B cell (primary cell): ENCODE measurements at regions not wholly inside any gene's neighbourhood (a gene's known extent, or its start where the extent isn't known, plus 50 kb on each side); places are given as distances from the start of the nearest gene placed in this dataset.

ENCODE experiments used
- ATAC-seq: fragments of 200-7000 bp; cut with Tn5 transposase; one replicate; pipeline ENCODE4 v1.10.0; 2021; ENCODE audit warnings: low read depth, mild to moderate bottlenecking, moderate number of reproducible peaks, moderate library complexity
- CTCF ChIA-PET: fragments of 350-600 bp; sonication (Branson Sonifier 250); formaldehyde crosslinking; loops from one replicate; lab custom pipeline; 2021; ENCODE audit warnings: antibody characterized with exemption, inconsistent platforms; lab: Charles Lee
- POLR2A ChIA-PET: fragments of 350-600 bp; sonication (Branson Sonifier 250); formaldehyde crosslinking; loops from one replicate; lab custom pipeline; 2021; ENCODE audit warnings: antibody characterized with exemption; lab: Charles Lee
- DNase-seq: peaks from one replicate; pipeline ENCODE4 v3.0.0; 2013
- H2AFZ ChIP-seq: 2 replicates; pipeline ENCODE4 v1.6.1; 2012; ENCODE audit warnings: mild to moderate bottlenecking, low read depth, low read length; ENCODE audit not compliant: insufficient read depth, poor library complexity, severe bottlenecking
- H3K27ac ChIP-seq, 2 donors: 1 replicate in 1 of 2; 2 replicates in 1 of 2; pipeline ENCODE4 v1.5.1; 2012 to 2013; ENCODE audit warnings: low read length in 2 of 2, mild to moderate bottlenecking in 2 of 2, moderate library complexity in 1 of 2
- H3K27me3 ChIP-seq, 4 experiments: fragments of 200-600 bp in 1 of 4; sonication (generic) in 1 of 4; replicated peaks in 1 of 4; 1 replicate in 2 of 4; 2 replicates in 2 of 4; pipeline versions ENCODE4 v1.6.1 to v1.7.0; 2013 to 2016; ENCODE audit warnings: low read length in 3 of 4, mild to moderate bottlenecking in 2 of 4, mixed read lengths in 1 of 4, moderate library complexity in 1 of 4; ENCODE audit not compliant: insufficient read depth in 4 of 4, control insufficient read depth in 3 of 4; ENCODE audit errors: control extremely low read depth in 1 of 4
- H3K36me3 ChIP-seq, 2 experiments: replicated peaks in 1 of 2; 1 replicate in 1 of 2; 2 replicates in 1 of 2; pipeline versions ENCODE4 v1.6.1 to v1.7.1; 2013; ENCODE audit warnings: low read length in 1 of 2; ENCODE audit not compliant: insufficient read depth in 2 of 2, control insufficient read depth in 1 of 2; ENCODE audit errors: control extremely low read depth in 1 of 2, extremely low read depth in 1 of 2
- H3K4me1 ChIP-seq, 2 donors: fragments of 200-600 bp in 1 of 2; sonication (generic) in 1 of 2; 1 replicate in 1 of 2; 2 replicates in 1 of 2; pipeline versions ENCODE4 v1.5.1 to v1.6.1; 2013 to 2017; ENCODE audit warnings: low read length in 2 of 2; ENCODE audit not compliant: control insufficient read depth in 2 of 2, insufficient read depth in 2 of 2
- H3K4me2 ChIP-seq: replicated peaks from 2 replicates; pipeline ENCODE3; 2012; ENCODE audit warnings: mild to moderate bottlenecking, low read depth, low read length; ENCODE audit not compliant: poor library complexity, severe bottlenecking
- H3K4me3 ChIP-seq, 5 experiments: fragments of 200-600 bp in 1 of 5; sonication (generic) in 1 of 5; 1 replicate in 3 of 5; 2 replicates in 2 of 5; pipeline versions ENCODE4 v1.5.1 to v1.7.0; 2011 to 2016; ENCODE audit warnings: low read length in 4 of 5, mild to moderate bottlenecking in 4 of 5, low read depth in 2 of 5, control low read depth in 1 of 5, moderate library complexity in 1 of 5; ENCODE audit not compliant: insufficient read depth in 1 of 5; ENCODE audit errors: control extremely low read depth in 1 of 5, extremely low read depth in 1 of 5
- H3K79me2 ChIP-seq: fragments of 200-600 bp; sonication (generic); one replicate; pipeline ENCODE4 v1.6.0; 2016; ENCODE audit warnings: low read length; ENCODE audit not compliant: control insufficient read depth, insufficient read depth
- H3K9ac ChIP-seq: fragments of 200-600 bp; sonication (generic); 2 replicates; pipeline ENCODE4 v1.6.1; 2017; ENCODE audit warnings: mild to moderate bottlenecking, low read length, moderate library complexity
- H3K9me3 ChIP-seq, 3 donors: one replicate each; pipeline versions ENCODE4 v1.6.1 to v1.7.1; 2013; ENCODE audit warnings: low read length in 2 of 3; ENCODE audit not compliant: control insufficient read depth in 2 of 3, insufficient read depth in 1 of 3; ENCODE audit errors: control extremely low read depth in 1 of 3
- H4K20me1 ChIP-seq: 2 replicates; pipeline ENCODE4 v1.6.0; 2012; ENCODE audit warnings: mild to moderate bottlenecking, low read length; ENCODE audit not compliant: insufficient read depth, control insufficient read depth, poor library complexity, severe bottlenecking
- H3K27ac Mint-ChIP-seq: one replicate; pipeline ENCODE4 v1.8.0; 2021; ENCODE audit warnings: mixed read lengths
- H3K27me3 Mint-ChIP-seq: one replicate; pipeline ENCODE4 v1.8.0; 2021; ENCODE audit warnings: mixed read lengths
- H3K4me1 Mint-ChIP-seq: one replicate; pipeline ENCODE4 v1.8.0; 2021; ENCODE audit warnings: mixed read lengths
- H3K4me3 Mint-ChIP-seq: one replicate; pipeline ENCODE4 v1.8.0; 2021; ENCODE audit warnings: mixed read lengths
- H3K9me3 Mint-ChIP-seq: one replicate; pipeline ENCODE4 v1.8.0; 2022; ENCODE audit warnings: mixed read lengths; ENCODE audit not compliant: insufficient read depth
- EZH2 ChIP-seq: IDR thresholded peaks from 2 replicates; pipeline ENCODE4 v1.6.1; 2012; ENCODE audit warnings: borderline replicate concordance, low read depth, mild to moderate bottlenecking, moderate library complexity, low read length; ENCODE audit not compliant: insufficient read depth, poor library complexity, severe bottlenecking
- WGBS: methylation state at CpG from one replicate; pipeline ENCODE4 v1.1.5; 2013; ENCODE audit warnings: missing lambda C conversion rate; ENCODE audit not compliant: insufficient coverage; 5-methylcytosine and 5-hydroxymethylcytosine counted together
- intact Hi-C: fragments of 100-400 bp; cut with micrococcal nuclease; formaldehyde crosslinking; loops from one replicate; pipeline ENCODE4 v1.10.0; 2022
- TF ChIP-seq, protein P1 (sequence below): fragments of 200-600 bp; IDR thresholded peaks from one replicate; pipeline ENCODE4 v1.8.0; 2022; ENCODE audit warnings: antibody characterized with exemption, mild to moderate bottlenecking

DNA sequence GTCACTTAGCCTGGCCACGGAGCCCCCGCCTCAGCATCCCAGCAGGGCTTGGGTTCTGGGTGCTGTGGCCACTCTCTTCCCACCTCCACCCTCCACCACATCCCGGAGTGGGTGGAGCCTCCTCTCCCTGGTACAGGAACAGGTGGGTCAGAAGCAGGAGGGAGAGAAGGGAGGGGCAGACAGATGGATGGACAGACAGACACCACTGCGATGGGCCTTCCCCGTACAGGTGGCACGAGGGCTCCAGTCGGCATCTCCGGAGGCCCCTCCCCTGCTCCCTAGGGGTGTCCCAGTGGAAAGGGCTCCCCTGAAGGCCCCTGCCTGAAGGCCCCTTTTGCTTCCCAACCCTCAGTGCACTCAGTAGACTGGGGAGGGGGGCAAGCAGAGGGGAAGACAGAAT lies 96.9 kb upstream of the TARDBP start:
- H3K27me3 Mint-ChIP-seq: peaks cover 8% of the 10 kb centered on the region
- no peak overlapping the region for H3K27ac ChIP-seq
- intact Hi-C loops: no loop called here
- DNase-seq (no peak), ATAC-seq (no peak)
- POLR2A ChIA-PET: no interaction called here
- no peak overlapping the region for H3K4me3 ChIP-seq
- no peaks in the 10 kb centered on the region for H4K20me1 ChIP-seq
- H3K9me3 ChIP-seq: no peaks in the 10 kb centered on the region
- WGBS: no CpG with 5 or more reads among the region's 8 CpGs
- CTCF ChIA-PET: no interaction called here
- no peaks in the 10 kb centered on the region for H3K27me3 ChIP-seq
- no peaks in the 10 kb centered on the region for H3K36me3 ChIP-seq
- peaks cover 6 to 11% of the 10 kb centered on the region in 2 donors for H3K4me1 ChIP-seq
- no peaks in the 10 kb centered on the region for H3K79me2 ChIP-seq
- H3K9me3 Mint-ChIP-seq: no peaks in the 10 kb centered on the region
- no peak for TF ChIP-seq EZH2
- TF ChIP-seq, protein P1, sequence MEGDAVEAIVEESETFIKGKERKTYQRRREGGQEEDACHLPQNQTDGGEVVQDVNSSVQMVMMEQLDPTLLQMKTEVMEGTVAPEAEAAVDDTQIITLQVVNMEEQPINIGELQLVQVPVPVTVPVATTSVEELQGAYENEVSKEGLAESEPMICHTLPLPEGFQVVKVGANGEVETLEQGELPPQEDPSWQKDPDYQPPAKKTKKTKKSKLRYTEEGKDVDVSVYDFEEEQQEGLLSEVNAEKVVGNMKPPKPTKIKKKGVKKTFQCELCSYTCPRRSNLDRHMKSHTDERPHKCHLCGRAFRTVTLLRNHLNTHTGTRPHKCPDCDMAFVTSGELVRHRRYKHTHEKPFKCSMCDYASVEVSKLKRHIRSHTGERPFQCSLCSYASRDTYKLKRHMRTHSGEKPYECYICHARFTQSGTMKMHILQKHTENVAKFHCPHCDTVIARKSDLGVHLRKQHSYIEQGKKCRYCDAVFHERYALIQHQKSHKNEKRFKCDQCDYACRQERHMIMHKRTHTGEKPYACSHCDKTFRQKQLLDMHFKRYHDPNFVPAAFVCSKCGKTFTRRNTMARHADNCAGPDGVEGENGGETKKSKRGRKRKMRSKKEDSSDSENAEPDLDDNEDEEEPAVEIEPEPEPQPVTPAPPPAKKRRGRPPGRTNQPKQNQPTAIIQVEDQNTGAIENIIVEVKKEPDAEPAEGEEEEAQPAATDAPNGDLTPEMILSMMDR: no peak
- no peak overlapping the region for H3K4me3 Mint-ChIP-seq
- no peak overlapping the region for H3K9ac ChIP-seq
- H3K27ac Mint-ChIP-seq: no peak overlapping the region
- peaks cover 13% of the 10 kb centered on the region for H3K4me1 Mint-ChIP-seq
- no peak overlapping the region for H2AFZ ChIP-seq
- no peak overlapping the region for H3K4me2 ChIP-seq

GRCh38 chr1:10916311-10916710 lies 96.1 kb upstream of the TARDBP start:
- Mint-ChIP-seq H3K4me1 (peaks cover 13% of the 10 kb centered on the region), H3K27me3 (peaks cover 11% of the 10 kb centered on the region), H3K9me3 (no peaks in the 10 kb centered on the region), H3K27ac (no peak overlapping the region), H3K4me3 (no peak overlapping the region)
- Histone ChIP-seq H3K79me2 (no peaks in the 10 kb centered on the region), H3K9ac (no peak overlapping the region), H3K4me1 (peaks cover 6 to 11% of the 10 kb centered on the region in 2 donors), H3K9me3 (no peaks in the 10 kb centered on the region), H3K4me3 (no peak overlapping the region), H2AFZ (no peak overlapping the region), H3K36me3 (no peaks in the 10 kb centered on the region), H3K27ac (no peak overlapping the region), H4K20me1 (no peaks in the 10 kb centered on the region), H3K27me3 (no peaks in the 10 kb centered on the region), H3K4me2 (no peak overlapping the region)
- intact Hi-C loops: no loop called here
- no CpG with 5 or more reads among the region's 5 CpGs for WGBS
- POLR2A ChIA-PET: no interaction called here
- TF ChIP-seq, protein P1: no peak
- no peak for TF ChIP-seq EZH2
- no peak for DNase-seq
- ATAC-seq: no peak
- CTCF ChIA-PET: interaction anchor here (0.8 kb wide), 1 partner anchor 26 kb away, joined by 3 read pairs; no protein-coding TSS in a partner anchor
